ENCODE measurements at regions not wholly inside any gene's neighbourhood (a gene's known extent, or its start where the extent isn't known, plus 50 kb on each side); places are given as distances from the start of the nearest gene placed in this dataset.

DNA sequence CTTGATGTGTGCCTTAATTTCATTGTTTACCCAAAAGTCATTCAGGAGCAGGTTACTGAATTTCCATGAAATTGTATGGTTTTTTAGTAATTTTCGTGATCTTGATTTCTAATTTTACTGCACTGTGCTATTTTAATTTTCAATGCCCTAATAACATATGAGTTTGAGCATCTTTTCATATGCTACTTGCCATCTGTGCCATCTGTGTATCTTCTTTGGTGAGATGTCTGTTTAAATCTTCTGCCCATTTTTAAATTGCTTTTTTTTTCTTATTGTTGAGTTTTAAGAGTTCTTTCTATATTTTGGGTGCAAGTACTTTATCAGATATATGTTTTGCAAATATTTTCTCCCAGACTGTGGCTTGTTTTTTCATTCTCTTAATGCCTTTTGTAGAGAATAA lies 165.9 kb downstream of the ST6GAL2 start:
- DNase-seq, result no peak

DNA sequence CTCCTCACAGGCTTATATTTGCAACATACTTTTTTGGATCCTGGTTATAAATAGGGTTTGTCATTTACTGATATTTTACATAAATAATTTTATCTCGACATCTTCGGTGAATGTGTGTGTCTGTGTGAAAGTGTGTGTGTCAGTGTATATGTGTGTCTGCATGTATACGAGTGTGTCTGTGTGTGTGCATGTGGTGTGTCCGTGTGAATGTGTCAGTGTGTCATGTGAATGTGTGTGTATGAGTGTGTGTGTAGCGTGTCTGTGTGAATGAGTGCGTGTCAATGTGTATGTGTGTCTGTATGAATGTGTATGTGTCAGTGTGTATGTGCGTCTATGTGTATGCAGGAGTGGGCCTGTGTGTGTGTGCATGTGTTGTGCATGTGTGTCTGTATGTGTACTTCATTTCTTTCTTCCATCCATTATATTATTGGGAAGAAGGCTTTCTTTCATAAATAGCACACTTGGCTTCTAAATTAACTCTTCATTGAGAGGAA lies 161.6 kb downstream of the ST6GAL2 start:
- no peak for DNase-seq

DNA sequence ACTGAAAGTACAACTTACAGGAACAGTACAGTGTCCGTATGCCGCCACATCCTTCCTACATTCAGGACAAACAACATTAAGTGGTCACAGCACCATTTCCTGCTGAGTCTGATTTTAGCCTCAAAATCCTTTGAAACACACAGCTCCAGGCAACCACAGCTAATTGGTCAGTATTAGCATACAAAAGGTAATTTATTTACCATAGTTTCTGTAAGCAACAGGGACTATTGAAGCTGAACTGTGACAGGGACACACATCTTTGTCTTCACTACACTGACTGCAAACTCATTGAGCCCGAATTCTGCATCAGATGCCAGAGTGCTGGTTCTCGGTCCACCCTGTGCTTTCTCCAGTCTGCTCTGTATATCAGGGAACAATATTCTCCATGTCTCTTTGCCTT lies 151.8 kb downstream of the ST6GAL2 start:
- DNase-seq, result peak in 1 of 3 experiments; percentile 45

DNA sequence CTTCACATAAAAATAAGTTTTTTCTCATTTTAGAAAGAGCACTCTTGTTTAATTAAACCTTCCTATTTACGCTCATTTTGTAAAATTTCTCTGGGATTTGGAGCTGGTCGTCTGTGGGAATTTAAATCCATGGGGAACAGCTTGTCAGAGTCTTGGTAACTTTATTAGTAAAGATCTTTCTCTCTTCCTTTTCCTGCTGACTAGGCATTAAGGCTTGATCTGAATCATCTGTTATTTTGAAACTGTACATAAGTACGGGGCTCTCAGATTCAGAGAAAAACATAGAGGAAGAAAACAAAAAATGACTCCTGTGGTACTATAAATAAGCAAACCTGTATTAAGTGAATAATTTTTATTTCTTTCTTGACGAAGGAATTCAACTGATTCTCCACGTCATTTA lies 150.2 kb downstream of the ST6GAL2 start:
- no peak for DNase-seq

DNA sequence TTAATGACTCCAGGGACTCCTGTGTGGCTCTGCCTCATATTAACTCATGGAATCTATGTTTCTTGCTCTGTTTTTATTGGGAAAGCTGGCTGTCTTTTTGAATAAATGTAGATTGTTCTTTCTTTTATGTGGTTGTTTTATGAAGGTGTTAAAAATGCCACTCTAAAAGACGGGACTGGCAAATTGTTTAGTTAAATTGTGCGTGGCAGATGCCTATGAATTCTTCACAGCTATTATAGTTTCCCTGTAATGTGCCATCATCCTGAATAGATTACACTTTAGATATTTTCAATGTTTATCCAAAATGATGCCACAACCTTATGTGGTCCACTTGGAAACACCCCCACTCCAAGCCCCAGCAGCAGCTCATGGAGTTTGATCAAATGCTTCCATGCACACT lies 149.7 kb downstream of the ST6GAL2 start:
- DNase-seq, result no peak

DNA sequence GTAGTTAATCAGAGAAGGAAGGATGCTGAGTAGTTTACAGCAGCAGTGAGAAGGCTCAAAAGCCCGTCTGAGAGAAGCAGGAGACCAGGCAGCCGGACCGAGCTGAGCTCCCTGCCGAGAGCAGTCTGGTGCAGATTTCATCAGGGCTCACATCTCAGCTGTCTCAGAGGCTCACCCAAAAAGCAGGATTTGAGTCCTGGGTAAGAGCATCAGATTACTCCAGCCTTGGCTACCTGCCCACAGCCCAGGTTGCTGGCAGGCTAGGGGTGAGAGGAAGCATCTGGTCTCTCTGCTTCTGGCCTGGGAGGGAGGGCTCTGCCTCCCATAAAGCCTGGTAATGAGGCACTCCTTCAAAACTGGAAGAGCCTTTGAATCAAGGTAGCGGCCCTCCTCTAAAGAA lies 140.5 kb downstream of the ST6GAL2 start:
- peak; percentile 11 to 70 (median 61) for DNase-seq

DNA sequence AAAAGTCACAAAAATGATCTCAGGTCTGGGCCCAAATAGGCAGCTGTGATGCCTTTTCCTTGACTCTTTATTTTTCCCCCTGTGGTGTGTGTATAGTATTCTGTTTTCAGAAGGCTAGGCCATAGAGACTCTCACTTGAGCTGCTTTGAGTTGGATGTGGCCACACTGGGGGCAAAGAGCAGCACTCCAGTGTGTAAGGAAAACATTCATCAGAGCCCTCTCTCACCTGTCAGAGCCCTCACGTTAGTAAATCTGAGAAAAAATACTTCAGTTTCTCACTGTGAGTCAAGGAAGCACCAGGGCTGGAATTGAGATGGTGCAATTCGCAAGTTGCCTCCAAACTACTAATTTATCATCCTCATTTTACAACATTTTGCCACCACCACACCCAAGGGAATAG lies 136.1 kb downstream of the ST6GAL2 start:
- no peak for DNase-seq
